GM21447 (cell line): ENCODE measurements at regions not wholly inside any gene's neighbourhood (a gene's known extent, or its start where the extent isn't known, plus 50 kb on each side); places are given as distances from the start of the nearest gene placed in this dataset.

Experiments used
- ATAC-seq: cut with Tn5 transposase; IDR thresholded peaks from one replicate; pipeline ENCODE4 v1.9.1; 2021; ENCODE audit not compliant: unreplicated experiment

GRCh38 chr13:100870898-100871297, 196.3 kb upstream of the TMTC4 start:
- no peak for ATAC-seq

DNA sequence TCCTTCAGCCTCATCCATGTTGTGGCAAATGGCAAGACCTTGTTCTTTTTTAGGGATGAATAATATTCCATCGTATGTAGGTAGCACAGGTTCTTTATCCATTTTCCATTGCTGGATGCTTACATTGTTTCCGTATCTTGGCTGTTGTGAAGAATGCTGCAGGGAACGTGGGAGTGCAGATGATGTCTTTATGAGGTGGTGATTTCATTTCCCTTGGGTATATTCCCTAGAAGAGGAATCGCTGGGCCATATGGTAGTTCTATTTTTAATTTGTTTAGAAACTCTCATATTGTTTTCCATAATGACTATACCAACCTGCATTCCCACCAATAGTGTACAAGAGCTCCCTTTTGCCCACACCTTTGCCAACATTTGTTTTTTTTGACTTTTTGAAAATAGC, 186.3 kb upstream of the TMTC4 start:
- no peak for ATAC-seq

DNA sequence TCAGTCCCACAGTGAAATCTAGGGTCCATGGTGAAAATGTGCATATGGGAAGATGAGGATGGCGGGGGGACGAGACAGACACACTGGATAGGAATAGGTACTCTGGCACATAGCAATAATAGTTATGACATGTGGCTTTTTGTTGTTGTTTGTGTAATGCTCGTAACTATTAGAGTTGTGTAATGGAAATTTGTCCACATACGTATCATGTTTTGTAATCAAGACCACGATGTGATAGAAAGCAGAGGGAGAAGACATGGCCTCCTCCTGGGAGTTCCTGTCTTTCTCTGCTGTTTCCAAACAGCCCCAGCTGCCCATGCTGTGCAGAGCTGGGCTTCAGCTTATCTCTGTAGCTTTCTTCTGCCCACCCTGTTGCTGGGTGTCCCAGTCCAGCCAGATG, 185.3 kb upstream of the TMTC4 start:
- ATAC-seq, result no peak

DNA sequence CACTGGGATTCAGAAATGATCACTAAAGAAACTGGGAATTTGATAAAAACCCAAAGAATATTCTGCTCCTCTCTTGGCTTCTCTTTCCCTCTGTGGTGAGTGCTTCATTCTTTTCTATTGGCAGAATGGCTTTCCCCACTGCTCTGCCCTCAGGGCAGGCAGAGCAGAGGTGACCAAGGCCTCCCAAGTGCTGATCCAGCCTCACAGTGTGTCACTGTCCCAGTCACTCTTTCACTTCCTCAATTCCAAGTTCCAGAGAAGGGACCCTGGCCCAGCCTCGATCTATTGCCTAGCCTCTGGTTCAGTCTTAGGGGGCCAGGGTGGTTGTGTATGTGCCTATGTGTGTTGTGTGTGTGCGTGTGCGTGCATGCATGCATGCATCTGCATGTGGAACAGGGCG, 180.6 kb upstream of the TMTC4 start:
- ATAC-seq, result no peak

GRCh38 chr13:100854006-100854405, 179.4 kb upstream of the TMTC4 start:
- no peak for ATAC-seq

DNA sequence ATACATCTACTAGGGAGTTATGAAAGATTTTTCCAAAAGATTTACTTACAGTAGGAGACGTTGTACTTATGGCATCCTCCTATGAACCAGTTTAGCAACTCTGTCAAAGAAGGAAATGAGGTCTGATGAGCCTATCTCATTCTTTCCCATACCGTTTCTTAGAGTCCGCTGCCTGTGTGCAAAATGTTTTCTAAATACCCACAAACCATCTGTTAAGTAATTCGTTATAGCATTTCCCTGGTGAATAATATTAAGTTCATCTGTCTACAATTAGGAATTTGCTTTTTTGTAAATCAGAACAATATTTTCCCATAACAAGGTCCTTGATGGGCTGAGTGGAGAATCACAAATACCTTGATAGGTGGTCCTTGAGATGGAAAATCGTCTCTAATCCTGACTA, 178.8 kb upstream of the TMTC4 start:
- no peak for ATAC-seq

GRCh38 chr13:100852146-100852545, 177.6 kb upstream of the TMTC4 start:
- ATAC-seq, result no peak

DNA sequence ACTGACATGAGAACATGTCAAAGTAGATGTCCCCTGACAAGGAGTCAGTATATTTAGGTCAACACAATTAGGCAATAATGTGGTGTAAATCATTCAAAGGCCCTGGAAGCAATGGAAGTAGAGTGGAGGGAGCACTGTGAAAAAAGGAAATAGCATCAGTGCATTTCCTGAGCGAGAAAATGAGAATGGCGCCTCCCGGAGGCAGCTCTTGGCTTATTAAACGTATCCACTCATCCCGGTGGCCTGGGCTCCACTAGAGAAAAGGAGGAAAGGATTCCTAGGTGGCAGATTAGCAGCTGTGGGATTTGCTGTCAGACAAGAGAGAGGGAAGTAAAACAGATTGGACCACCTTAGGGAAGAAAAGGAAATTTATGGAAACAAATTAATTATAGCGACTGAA, 173.7 kb upstream of the TMTC4 start:
- no peak for ATAC-seq

- ATAC-seq, result no peak
These were observed 170.6 kb upstream of the TMTC4 start for GRCh38 chr13:100845128-100845757.

DNA sequence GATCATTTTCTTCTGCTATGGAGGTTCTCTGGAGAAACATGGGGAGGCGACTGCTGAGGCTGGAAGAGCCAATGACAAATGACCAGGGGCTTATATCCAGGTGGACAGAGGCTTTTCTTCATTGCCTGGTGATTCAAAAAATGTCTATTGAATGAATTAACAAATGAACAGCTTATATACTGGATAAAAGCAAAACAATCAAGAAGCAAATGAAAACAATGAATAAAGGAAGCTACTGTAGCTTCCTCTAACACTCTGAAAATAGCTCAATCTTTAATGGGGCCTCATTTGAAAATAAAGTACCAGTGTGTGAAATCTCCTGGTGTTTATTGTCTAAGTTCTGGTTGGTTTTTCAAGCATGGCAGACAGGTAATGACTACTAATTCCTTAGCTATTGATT, 167.5 kb upstream of the TMTC4 start:
- no peak for ATAC-seq

DNA sequence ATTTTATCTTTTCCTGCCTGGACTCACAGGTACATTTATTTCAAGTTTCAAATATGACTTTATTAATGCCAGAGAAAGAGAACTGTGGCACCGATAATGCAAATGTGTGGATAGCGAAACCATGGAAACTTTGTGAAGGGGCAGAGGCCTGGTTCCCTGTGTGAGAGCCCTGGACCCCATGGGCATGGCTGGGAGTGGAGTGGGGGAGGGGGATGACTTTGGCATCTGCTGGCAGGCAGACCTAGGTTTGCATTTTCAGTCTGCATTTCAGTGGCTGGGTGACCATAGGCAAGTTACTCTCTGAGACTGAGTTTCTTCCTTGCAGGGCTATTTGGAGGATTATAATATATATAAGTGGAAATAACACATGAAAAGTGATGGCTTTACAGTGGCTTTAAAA, 163.8 kb upstream of the TMTC4 start:
- no peak for ATAC-seq

DNA sequence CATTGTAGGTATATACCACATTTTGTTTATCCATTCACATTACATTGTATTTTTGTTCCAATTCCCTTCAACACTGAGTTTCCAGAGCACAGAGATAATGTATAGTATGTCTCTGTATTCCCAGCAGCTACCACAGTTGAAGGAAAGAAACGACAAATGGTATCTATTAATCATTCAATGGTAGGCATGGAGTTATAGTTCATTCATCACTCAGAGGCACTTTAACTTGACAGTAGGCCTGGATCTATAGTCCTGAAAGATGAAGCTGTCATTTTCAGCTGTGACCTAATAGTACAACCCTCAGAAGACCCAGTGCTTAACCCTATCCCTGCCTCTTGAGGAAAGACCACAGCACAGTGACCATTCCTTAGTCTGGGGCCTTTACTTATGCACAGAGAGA, 163.0 kb upstream of the TMTC4 start:
- no peak for ATAC-seq

DNA sequence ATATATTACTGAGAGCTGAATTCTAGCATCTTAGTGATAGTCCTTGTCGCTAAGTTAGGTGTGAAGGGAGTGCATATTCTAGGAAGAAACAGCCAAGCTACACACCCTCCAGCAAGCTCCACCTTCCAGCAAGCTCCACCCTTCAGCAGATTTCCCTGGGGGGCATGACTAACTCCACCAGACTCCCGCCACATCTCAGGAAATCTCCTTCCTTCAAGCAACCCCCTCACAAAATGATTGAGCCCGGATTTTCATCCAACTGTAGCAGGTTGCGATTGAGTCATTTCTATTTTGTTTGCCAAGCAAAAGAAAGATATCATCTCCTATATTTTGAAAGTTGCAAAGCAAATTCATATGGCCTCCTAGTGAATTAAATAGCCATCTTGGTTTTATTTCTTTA, 162.1 kb upstream of the TMTC4 start:
- no peak for ATAC-seq

DNA sequence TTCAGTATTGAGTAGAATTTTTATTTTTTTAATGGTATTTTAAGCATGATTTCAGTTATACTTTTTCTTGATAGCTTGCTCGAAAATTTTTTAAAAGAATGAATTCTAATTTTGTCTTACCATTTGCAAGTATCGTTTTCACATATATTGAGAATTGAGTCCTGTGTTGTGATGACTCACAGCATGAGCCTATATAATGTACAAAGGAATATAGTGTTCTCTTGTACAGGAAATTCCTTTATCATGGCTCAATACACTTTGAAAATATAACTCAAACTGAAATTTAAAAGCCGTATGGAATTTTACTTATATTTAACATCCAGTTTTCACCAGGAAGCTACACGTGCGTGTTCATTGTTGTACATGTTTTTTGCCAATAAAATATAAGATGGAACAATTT, 161.1 kb upstream of the TMTC4 start:
- no peak for ATAC-seq

GRCh38 chr13:100833427-100833826, 158.8 kb upstream of the TMTC4 start:
- ATAC-seq, result no peak

GRCh38 chr13:100828226-100828625, 153.6 kb upstream of the TMTC4 start:
- ATAC-seq, result no peak

- no peak for ATAC-seq
These were observed 153.0 kb upstream of the TMTC4 start for GRCh38 chr13:100827489-100828176.

- no peak for ATAC-seq
These were observed 151.8 kb upstream of the TMTC4 start for GRCh38 chr13:100826441-100826840.

DNA sequence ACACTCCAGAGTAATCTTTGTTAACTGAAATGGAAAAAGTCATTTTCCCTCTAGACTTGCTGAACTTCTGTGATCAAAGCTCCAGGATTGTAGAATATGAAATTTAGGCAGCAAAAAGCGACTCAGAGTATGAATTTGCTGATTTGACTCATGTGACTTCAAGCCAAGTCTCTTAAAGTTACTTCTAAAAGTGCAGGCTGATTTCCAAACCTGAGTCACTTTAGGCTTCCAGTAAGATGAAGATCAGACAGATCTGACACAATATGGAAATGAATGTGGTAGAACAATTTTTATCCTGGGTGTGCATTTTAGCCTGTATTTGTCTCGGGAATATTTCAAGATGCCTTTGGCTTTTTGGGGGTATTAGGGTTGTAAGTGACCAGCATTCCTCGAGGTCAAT, 151.0 kb upstream of the TMTC4 start:
- no peak for ATAC-seq

- no peak for ATAC-seq
These were observed 149.8 kb upstream of the TMTC4 start for GRCh38 chr13:100824366-100824765.

DNA sequence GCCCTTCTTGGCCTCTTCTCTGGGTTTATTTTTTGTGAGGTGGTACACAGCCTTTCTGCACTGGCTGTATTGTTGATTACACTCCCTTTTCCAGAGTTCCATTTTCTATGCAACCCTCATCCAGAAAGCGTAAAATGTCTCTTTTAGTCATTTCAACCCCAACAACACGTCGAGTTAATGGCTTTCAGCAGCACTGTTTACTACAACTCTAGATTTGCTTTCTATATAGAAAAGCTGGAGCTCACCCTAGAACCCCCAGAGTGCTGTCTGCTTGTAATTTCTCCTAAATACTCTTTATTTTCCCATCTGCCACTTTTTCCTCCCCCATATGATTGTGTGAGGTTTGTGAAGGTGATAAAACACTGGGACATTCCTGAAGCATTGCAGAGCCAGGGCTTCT, 148.9 kb upstream of the TMTC4 start:
- no peak for ATAC-seq

- ATAC-seq, result no peak
These were observed 148.4 kb upstream of the TMTC4 start for GRCh38 chr13:100822871-100823443.

- ATAC-seq, result no peak
These were observed 144.1 kb upstream of the TMTC4 start for GRCh38 chr13:100818711-100819110.
